GM12801 (cell line): ENCODE measurements at regions not wholly inside any gene's neighbourhood (a gene's known extent, or its start where the extent isn't known, plus 50 kb on each side); places are given as distances from the start of the nearest gene placed in this dataset.

Experiments used
- TF ChIP-seq, protein P1 (sequence below): IDR thresholded peaks from one replicate; pipeline ENCODE4 v1.5.1; 2011; ENCODE audit warnings: control low read depth; ENCODE audit not compliant: insufficient read length; ENCODE audit errors: extremely low read depth

- TF ChIP-seq, protein P1, sequence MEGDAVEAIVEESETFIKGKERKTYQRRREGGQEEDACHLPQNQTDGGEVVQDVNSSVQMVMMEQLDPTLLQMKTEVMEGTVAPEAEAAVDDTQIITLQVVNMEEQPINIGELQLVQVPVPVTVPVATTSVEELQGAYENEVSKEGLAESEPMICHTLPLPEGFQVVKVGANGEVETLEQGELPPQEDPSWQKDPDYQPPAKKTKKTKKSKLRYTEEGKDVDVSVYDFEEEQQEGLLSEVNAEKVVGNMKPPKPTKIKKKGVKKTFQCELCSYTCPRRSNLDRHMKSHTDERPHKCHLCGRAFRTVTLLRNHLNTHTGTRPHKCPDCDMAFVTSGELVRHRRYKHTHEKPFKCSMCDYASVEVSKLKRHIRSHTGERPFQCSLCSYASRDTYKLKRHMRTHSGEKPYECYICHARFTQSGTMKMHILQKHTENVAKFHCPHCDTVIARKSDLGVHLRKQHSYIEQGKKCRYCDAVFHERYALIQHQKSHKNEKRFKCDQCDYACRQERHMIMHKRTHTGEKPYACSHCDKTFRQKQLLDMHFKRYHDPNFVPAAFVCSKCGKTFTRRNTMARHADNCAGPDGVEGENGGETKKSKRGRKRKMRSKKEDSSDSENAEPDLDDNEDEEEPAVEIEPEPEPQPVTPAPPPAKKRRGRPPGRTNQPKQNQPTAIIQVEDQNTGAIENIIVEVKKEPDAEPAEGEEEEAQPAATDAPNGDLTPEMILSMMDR = no peak
Measured at GRCh38 chr2:16002575-16002974, 62.2 kb downstream of the MYCN start.

- TF ChIP-seq, protein P1 = no peak
Measured at GRCh38 chr2:16002144-16002543, 61.8 kb downstream of the MYCN start.

- TF ChIP-seq, protein P1 = no peak
Measured at GRCh38 chr2:16000642-16001041, 60.3 kb downstream of the MYCN start.

GRCh38 chr2:15999596-16000469 is 59.5 kb downstream of the MYCN start:
- TF ChIP-seq, protein P1 = no peak

DNA sequence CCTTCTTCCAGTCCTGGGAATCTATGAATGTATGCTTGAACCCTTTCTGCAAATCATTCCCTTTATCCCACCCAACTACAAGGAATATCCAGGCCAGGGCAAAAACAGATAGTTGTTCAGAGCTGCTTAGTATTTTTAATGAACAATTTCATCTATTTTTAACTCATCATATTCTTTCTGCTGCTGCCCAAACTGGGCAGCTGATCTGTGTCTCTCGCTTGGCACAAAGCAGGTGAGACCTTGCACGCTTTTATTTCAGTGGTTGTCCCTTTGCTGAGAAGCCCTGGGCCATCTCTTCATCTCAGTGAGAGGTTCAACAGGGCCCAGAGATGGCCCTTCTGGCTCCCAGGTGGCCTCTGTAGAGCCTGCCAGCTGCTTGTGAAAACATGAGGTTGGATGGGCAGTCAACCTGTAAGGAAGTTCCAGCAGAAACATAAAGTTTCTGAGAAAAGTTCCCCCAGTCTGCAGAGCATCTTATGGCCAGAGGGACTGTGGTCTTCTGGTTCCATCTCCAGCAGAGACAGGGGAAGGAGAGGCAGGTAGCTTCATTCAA is 57.5 kb downstream of the MYCN start:
- TF ChIP-seq, protein P1 = no peak

- TF ChIP-seq, protein P1 = no peak
Measured at GRCh38 chr2:15996536-15997423, 56.4 kb downstream of the MYCN start.
